Dermis microvascular lymphatic vessel endothelial cell (primary cell): ENCODE measurements at regions not wholly inside any gene's neighbourhood (a gene's known extent, or its start where the extent isn't known, plus 50 kb on each side); places are given as distances from the start of the nearest gene placed in this dataset.
"Not testable (repeated sequence)": the region's sequence is repeated elsewhere in the genome, so short reads cannot be mapped to it uniquely, and the experiment has no call there.

Source experiments
- DNase-seq, 2 donors: peaks; one replicate each; pipeline versions ENCODE4 v3.0.0 to v3.0.0-alpha.2; 2010; ENCODE audit warnings: low read depth in 2 of 2

- DNase-seq: no peak
Measured at GRCh38 chr3:22745321-22745720, 457.8 kb upstream of the UBE2E2 start.

GRCh38 chr3:22746221-22746620 lies 456.9 kb upstream of the UBE2E2 start:
- DNase-seq: no peak

DNA sequence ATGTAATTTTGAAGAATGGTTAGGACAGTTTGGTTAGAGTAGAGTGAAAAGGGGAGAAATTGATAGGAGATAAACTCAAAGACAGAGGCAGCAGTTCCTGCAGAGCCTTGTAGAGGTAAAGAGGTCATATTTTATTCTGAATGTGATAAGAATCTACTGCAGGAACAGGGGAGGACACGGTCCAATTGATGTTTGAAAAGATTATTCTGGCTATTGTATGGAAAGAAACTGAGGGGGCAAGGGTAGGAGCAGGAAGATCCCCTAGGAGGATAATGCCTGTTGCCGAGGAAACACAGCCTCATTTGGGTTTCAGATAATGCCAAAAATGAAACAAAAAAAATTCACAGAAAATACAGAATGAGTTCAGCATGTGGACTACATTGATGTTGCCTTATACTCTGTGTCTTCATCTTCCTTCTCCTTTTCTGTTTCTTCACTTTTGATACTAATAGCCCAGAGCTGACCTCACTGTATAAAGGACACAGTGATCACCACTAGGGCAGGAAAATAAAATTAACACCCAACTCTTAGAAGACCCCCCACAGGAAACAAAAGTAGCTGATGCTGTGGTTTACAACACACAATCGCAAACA lies 454.6 kb upstream of the UBE2E2 start:
- DNase-seq: no peak

DNA sequence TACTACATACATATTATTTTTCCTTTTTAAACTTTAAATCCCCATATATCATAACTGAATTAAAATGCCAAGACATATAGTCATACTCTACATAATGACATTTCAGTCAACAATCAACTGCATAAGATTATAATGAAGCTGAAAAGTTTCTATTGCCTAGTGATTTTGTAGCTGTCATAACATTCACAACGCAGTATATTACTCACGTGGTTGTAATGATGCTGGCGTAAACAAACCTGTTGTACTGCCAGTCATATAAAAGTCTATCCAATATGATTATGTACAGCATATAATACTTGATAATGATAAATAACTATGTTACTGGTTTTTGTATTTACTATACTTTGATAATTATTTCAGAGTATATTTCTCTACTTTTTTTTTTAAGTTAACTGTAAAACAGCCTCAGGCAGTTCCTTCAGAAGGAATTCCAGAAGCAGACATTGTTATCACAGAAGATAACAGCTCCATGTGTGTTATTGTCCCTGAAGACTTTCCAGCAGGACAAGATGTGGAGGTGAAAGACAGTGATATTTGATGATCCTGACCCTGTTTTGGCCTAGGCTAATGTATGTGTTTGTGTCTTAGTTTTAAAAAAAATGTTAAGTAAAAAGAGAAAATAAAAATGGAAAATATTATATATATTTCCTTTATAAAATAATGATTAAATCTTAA lies 443.4 kb upstream of the UBE2E2 start:
- no peak for DNase-seq

DNA sequence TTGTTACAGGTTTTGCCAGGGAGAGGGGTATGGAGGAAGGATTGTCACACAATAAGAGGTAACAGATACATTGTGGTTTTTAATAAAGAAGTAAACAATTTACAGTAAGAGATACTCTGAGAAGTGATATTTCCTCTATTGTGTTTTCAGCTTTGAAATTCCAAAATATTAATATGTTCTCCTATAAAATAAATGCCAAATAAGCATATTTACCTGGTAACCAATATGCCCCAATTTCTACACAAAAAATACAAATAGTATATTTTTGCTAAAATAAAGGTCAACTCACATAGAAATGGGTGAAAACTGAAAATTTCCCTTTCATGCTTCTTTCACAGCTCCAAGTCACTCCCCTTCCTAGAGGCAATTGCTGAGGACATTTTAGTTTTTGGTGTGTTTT lies 437.4 kb upstream of the UBE2E2 start:
- DNase-seq: no peak

- no peak for DNase-seq
Measured at GRCh38 chr3:22777834-22778233, 425.3 kb upstream of the UBE2E2 start.

DNA sequence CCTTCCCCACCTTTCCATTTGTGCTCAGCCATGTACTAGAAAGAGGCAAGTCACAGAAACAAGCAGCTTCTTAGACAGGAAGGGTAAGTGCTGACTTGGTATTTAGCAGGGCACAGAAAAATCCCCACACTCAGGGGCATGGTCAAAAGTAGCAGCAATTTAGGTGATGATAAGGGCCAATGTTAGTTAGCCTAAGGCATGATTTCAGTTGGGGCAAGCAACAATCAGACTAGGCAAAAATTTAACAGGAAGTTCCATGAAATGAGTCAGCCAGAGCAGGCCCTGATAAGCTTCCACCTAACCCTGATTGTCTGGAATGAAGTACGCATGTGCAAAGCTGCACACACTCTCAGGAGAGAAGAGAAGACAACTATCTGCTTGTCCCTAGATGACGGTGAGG lies 423.4 kb upstream of the UBE2E2 start:
- no peak for DNase-seq

DNA sequence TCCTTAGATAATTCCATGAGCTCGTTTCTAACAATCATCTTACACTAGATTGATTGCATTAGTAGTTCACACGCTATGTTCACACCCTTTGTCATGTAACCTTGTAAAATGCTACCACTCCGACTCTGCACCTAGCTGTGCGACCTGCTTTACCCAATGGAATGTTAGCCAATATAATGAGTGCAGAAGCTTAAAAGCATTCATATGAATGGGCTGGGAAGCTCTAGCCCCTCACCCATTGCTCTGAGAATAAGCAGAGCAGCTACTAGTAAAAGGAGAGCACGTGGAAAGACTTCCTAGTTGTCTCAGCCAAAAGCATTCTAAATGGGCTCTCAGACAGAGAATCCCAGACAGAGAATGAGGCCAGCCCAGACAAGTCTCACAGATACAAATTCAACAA lies 410.6 kb upstream of the UBE2E2 start:
- DNase-seq: no peak

- no peak for DNase-seq
Measured at GRCh38 chr3:22795917-22796316, 407.2 kb upstream of the UBE2E2 start.

DNA sequence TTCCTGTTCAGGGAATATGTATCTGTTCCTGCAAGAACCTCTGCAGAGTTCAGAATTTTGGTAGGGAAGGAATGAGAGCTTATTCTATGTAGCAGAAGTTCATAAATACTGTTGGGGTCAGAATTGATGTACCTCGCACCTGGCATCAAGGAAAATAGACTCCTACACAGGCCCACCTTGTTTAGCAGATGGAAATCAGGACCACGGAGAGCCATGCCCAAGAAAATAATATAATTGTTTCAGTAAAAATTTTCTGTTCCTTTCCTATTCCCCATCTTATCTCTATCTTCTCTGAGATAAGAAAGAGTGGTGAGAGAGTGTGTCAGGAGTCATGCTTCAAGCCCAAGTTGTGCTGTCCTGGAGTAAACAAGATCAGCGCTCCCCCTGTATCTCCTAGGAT lies 404.7 kb upstream of the UBE2E2 start:
- no peak for DNase-seq

- DNase-seq: no peak
Measured at GRCh38 chr3:22819209-22819608, 383.9 kb upstream of the UBE2E2 start.

DNA sequence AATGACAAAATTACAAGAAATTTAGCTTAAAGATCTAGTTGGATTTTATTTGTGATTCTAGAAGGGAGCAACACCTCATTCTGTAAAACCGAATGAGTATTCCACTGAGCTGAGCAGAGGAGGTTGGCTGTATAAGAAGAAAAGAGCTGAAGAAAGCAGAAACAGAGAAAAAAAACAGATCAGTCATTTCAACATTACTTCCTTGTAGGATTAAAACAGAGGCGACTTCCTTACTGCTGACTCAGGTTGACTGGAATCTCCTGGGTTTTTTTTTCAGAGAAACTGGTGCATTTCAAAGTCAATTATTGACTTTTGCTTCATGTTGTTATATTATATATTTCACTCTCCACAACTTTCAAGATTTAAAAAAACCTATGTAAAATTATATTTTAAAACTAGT lies 368.1 kb upstream of the UBE2E2 start:
- DNase-seq: no peak

DNA sequence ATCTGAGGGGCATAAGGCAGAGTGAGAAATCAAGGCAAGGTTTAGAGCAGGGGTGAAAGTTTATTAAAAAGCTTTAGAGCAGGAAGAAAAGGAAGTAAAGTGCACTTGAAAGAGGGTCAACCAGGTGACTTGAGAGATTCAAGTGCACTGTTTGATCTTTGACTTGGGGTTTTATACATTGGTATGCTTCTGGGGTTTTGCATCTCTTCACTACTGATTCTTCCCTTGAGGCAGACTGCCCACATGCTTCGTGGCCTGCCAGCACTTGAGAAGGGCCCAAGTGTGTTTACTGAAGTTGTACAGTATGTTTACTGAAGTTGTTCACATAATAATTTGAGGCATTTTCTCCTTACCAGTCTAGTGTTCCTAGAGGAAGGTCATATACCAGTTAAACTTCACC lies 367.0 kb upstream of the UBE2E2 start:
- DNase-seq: no peak

GRCh38 chr3:22843854-22844253 lies 359.3 kb upstream of the UBE2E2 start:
- no peak for DNase-seq

- no peak for DNase-seq
Measured at GRCh38 chr3:22846566-22846965, 356.6 kb upstream of the UBE2E2 start.

DNA sequence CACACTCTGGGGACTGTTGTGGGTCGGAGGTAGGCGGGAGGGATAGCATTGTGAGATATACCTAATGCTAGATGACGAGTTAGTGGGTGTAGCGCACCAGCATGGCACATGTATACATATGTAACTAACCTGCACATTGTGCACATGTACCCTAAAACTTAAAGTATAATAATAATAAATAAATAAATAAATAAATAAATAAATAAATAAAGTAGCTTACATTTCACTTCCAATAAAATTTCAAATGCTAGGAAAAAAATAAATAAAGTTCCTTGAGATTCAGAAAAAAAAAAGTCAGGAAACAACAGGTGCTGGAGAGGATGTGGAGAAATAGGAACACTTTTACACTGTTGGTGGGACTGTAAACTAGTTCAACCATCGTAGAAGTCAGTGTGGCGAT lies 353.5 kb upstream of the UBE2E2 start:
- DNase-seq: not testable (repeated sequence)

DNA sequence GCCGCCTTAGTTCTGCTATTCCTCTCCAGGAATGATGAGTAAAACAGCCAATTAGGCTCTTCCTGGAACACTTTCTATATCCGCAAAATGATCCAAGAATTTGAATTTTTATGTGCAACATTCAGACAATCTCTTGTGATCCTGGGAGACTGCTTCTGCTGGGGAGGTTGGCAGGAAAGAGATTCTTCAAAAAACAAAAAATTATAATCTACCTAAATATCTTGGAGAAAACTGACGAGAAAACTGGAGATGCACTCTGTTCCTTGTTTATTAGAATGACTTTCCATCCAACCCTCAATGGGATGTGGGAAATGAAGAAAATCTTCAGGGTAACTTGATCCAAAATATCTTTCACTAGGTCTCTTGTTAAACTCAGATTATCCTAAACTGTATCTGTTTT lies 346.3 kb upstream of the UBE2E2 start:
- DNase-seq: no peak

DNA sequence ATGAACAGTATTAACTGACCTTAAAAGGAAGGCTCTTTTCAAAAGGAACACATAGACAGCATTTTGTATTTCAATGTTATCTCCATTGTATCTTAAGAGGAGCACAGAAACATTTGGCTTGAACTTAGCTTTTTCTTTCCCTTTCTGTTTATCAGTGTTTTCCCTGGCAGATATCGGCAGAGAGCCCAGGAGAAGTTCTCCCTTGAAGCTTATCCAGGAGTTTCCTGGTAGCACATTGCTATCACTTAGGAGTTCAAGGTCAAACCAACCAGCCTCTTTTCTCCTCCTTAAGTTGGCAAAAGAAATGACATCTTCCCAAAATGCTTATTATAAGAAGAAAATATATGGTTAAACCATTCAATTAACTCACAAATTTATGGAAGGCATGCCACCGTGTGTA lies 344.6 kb upstream of the UBE2E2 start:
- DNase-seq: no peak

GRCh38 chr3:22859618-22860017 lies 343.5 kb upstream of the UBE2E2 start:
- DNase-seq: no peak

GRCh38 chr3:22861426-22861825 lies 341.7 kb upstream of the UBE2E2 start:
- DNase-seq: no peak

- DNase-seq: no peak
Measured at GRCh38 chr3:22862111-22862510, 341.0 kb upstream of the UBE2E2 start.

- DNase-seq: not testable (repeated sequence)
Measured at GRCh38 chr3:22882834-22883233, 320.3 kb upstream of the UBE2E2 start.

GRCh38 chr3:22885039-22885438 lies 318.1 kb upstream of the UBE2E2 start:
- DNase-seq: peak in 1 of 2 donors; percentile 3
